LNCAP (cell line): ENCODE measurements at regions not wholly inside any gene's neighbourhood (a gene's known extent, or its start where the extent isn't known, plus 50 kb on each side); places are given as distances from the start of the nearest gene placed in this dataset.
A peak's percentile ranks its signal among the peaks of the same experiment; 100 is the strongest.

Experiments used
- TF ChIP-seq, protein P1 (sequence below): fragments of 450-650 bp; IDR thresholded peaks from 2 replicates; pipeline ENCODE4 v1.5.1; 2017; ENCODE audit warnings: mild to moderate bottlenecking

DNA sequence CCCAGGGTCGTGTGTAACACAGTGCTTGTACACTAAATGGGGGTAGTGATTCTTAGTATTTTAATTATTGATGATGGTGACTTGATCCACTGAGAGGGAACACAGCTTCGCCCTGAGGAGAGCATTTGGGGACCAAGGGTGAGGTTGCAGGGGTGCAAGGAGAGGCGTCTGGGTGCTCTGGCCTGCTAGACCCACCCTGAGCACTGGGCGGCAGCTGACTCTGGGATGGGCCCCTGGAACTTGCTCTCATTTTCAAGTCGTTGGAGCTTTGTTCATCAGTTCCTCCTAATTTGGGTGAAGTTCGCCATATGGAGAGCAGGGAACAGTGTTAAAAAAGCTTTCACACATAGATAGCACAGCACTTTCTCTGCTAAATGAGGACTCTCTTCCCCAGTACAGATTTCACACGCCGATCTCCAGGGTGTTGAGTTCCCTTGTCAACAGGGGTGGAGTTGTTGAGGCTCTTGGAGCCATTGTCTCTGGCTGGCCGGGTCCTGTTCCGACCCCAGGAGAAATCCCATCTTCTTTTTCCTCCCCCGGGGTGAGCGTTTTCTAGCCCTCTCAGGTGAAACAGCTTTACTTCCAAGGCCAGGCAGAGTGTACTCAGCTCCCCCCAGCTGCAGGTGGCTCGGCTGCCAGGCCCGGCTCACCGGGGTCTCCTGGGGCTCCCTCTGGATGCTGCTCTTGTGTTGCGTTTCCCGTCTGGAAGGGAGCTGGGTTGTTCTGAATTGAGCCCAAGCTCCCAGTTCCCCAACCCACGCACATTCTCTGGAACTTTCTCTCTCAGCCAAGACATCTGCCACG is 367.4 kb downstream of the RPS6KC1 start:
- TF ChIP-seq, protein P1, sequence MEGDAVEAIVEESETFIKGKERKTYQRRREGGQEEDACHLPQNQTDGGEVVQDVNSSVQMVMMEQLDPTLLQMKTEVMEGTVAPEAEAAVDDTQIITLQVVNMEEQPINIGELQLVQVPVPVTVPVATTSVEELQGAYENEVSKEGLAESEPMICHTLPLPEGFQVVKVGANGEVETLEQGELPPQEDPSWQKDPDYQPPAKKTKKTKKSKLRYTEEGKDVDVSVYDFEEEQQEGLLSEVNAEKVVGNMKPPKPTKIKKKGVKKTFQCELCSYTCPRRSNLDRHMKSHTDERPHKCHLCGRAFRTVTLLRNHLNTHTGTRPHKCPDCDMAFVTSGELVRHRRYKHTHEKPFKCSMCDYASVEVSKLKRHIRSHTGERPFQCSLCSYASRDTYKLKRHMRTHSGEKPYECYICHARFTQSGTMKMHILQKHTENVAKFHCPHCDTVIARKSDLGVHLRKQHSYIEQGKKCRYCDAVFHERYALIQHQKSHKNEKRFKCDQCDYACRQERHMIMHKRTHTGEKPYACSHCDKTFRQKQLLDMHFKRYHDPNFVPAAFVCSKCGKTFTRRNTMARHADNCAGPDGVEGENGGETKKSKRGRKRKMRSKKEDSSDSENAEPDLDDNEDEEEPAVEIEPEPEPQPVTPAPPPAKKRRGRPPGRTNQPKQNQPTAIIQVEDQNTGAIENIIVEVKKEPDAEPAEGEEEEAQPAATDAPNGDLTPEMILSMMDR = no peak

DNA sequence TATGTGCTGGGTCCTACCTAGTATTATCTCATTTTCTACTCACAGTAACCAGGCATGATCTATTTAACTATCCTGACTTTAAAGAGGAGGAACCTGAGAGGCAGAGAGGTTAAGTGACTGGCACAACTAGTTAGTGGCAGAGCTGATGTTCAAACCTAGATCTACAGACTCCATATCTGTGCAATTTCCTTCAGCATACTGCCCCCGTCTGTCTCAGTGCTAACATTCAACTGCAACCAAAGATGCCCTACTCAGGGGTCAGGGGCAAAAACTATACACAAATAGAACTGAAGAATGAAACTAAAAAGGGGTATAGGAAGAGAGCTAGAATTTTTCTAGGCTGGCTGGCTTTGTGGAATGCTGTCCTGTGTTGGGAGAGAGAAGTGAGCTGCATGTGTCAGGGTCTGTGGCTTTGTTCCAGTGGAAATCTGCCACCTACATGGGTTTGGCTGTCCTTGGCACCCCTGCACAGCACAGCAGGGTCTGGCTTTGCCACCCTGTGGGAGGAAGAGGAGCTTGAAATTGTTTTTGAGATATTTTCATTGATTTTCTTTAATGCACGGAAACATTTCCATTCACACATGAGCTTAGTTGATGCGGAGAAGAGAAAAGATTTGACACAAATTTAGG is 368.5 kb downstream of the RPS6KC1 start:
- TF ChIP-seq, protein P1 = peak; percentile 11; the same call in 1 of the 2 replicates

DNA sequence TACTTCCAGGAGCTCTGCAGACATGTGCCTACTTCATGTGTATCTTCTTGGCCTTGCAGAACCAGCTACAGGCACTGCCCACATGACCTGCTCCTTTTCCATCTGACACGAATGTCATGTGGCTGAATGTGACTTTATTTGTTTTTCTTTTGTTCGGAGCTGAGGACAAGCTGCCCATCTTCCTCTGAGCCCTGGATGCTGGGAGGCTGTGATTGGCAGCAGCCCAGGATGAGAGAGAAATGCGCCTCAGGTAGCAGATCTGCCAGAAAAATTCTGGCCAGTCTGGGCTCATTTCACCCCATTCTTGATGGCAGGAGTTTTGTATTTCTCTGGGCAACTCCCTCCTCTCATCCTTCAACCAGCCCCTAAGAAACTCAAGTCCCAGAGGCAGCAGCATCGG is 372.0 kb downstream of the RPS6KC1 start:
- TF ChIP-seq, protein P1 = no peak

DNA sequence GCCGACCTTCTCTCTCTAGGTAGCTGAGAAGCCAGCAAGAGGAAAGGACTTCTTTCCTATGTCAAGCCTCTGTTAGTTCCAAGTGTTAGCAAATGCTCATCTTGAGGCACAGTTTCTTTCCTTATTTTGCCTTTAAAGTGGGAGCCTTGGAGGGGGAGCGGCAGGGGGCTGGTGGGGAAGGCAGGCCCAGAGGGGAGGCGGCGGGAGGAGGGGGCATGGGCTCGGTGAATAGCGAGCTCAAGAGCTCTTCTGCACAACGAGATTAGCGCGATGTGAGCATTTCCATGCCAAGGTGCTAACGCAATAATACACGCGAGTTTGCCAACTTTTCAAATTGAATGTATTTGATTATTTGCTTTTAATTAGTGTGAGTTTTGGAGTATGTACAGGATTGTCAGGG is 372.6 kb downstream of the RPS6KC1 start:
- TF ChIP-seq, protein P1 = no peak

DNA sequence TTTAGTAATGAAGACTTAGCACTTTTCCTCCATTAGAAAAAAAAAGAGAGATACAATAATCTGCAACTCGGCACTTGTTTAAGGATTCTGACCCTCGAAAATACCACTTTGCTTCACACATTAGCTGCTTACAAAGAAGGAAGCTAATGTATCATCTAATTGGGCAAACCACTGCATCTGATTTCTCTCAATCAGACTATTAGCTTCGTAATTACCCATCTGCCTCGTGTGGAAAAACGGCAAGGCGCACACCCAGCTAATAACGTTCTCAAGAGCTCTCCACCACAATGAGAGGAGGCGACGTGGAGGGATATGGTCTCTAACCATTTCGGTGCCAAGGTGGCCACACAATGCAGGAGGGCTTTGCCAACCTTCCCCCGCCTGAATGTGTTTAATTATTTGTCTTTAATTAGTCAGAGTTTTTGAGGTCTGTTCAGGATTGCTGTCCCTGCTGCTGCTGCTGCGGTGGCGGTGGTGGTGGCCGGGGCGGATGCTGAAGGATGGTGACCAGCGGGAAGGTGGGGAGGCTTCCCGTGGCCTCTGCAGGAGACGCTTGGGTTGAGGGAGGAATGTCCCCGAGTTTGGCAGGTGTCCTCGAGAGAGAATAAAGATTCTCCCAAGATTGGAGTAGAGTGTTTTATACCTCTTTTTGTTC is 374.5 kb downstream of the RPS6KC1 start:
- TF ChIP-seq, protein P1 = no peak

DNA sequence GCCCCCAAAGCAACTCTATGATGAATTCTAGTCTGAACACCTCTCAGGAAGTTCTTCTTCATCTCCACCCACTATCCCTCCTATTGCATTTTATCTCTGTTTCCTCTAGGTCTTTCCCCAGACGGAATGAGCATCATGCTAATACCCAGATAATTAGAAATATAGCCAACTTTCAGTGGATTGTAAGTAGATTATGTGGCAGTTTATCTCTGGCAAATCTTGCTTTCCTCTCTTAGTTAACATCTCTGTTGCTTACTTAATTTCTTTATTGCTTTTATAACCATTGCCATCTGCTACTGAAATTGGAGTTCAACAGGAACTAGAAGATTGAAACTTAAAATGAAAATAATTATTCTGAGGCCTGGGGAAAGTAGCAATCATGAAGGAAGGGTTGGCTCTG is 378.6 kb downstream of the RPS6KC1 start:
- TF ChIP-seq, protein P1 = no peak

DNA sequence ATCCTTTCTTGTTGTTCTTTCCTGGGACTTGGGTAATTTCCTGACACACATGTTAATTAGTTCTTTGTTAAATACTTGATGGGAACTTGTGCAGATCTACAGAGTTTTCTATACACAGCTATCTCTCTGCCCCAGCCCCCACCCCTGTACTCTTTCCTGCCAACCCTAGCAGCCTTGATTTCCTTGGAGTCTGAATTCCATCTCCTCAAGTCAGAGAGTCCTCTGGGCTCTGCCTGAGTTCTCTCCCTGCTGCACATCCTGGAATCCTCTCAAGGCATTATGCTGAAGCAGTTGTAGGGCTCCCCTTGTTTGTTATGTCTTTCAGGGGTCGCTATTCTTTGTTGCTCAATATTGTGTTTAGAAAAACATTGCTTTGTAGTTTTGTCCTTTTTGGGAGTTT is 384.7 kb downstream of the RPS6KC1 start:
- TF ChIP-seq, protein P1 = no peak
